H9 (cell line): ENCODE measurements at regions not wholly inside any gene's neighbourhood (a gene's known extent, or its start where the extent isn't known, plus 50 kb on each side); places are given as distances from the start of the nearest gene placed in this dataset.

ENCODE experiments used
- DNase-seq: peaks from one replicate; pipeline ENCODE4 v3.0.0-alpha.2; 2017
- H2AFZ ChIP-seq: one replicate; pipeline ENCODE4 v1.6.1; 2013; ENCODE audit warnings: mild to moderate bottlenecking, low read length, control low read depth, moderate library complexity
- H2AK5ac ChIP-seq: 2 replicates; pipeline ENCODE4 v1.6.1; 2013; ENCODE audit warnings: low read length, control low read depth, mixed read lengths; ENCODE audit not compliant: insufficient read length
- H2BK120ac ChIP-seq: one replicate; pipeline ENCODE4 v1.6.1; 2013; ENCODE audit warnings: low read depth, mild to moderate bottlenecking, low read length, control low read depth, inconsistent platforms; ENCODE audit not compliant: poor library complexity, severe bottlenecking
- H2BK12ac ChIP-seq: 2 replicates; pipeline ENCODE4 v1.6.1; 2013; ENCODE audit warnings: low read length, control low read depth, mixed read lengths, low read depth; ENCODE audit not compliant: insufficient read length
- H2BK15ac ChIP-seq: 2 replicates; pipeline ENCODE4 v1.6.1; 2013; ENCODE audit warnings: low read depth, low read length, control low read depth
- H2BK20ac ChIP-seq: one replicate; pipeline ENCODE4 v1.6.1; 2013; ENCODE audit warnings: low read depth, mild to moderate bottlenecking, low read length, control low read depth, inconsistent platforms; ENCODE audit not compliant: poor library complexity, severe bottlenecking
- H2BK5ac ChIP-seq: 2 replicates; pipeline ENCODE4 v1.6.1; 2013; ENCODE audit warnings: low read length, control low read depth, mixed read lengths; ENCODE audit not compliant: insufficient read length
- H3K14ac ChIP-seq: 2 replicates; pipeline ENCODE4 v1.6.1; 2013; ENCODE audit warnings: low read length, control low read depth; ENCODE audit not compliant: insufficient read depth
- H3K18ac ChIP-seq: 2 replicates; pipeline ENCODE4 v1.6.1; 2013; ENCODE audit warnings: low read depth, mild to moderate bottlenecking, mixed read lengths, low read length, control low read depth; ENCODE audit not compliant: insufficient read length
- H3K23ac ChIP-seq: 2 replicates; pipeline ENCODE4 v1.6.1; 2013; ENCODE audit warnings: low read length, control low read depth, mixed read lengths, low read depth; ENCODE audit not compliant: insufficient read length
- H3K23me2 ChIP-seq: 2 replicates; pipeline ENCODE4 v1.6.1; 2013; ENCODE audit warnings: low read depth, mild to moderate bottlenecking, mixed read lengths, low read length, control low read depth; ENCODE audit not compliant: insufficient read length, poor library complexity, severe bottlenecking
- H3K27ac ChIP-seq: 2 replicates; pipeline ENCODE4 v1.5.1; 2013; ENCODE audit warnings: low read length, control low read depth, mixed read lengths, low read depth; ENCODE audit not compliant: insufficient read length
- H3K27me3 ChIP-seq: 2 replicates; pipeline ENCODE4 v1.6.1; 2013; ENCODE audit warnings: low read length, control low read depth, inconsistent platforms; ENCODE audit not compliant: insufficient read depth
- H3K4ac ChIP-seq: 2 replicates; pipeline ENCODE4 v1.6.1; 2013; ENCODE audit warnings: low read depth, mild to moderate bottlenecking, control low read depth, inconsistent platforms, low read length, moderate library complexity
- H3K4me1 ChIP-seq: 2 replicates; pipeline ENCODE4 v1.6.1; 2013; ENCODE audit warnings: low read length, control low read depth, inconsistent platforms; ENCODE audit not compliant: insufficient read depth
- H3K4me2 ChIP-seq: 2 replicates; pipeline ENCODE4 v1.6.1; 2013; ENCODE audit warnings: low read length, control low read depth, mixed read lengths; ENCODE audit not compliant: insufficient read length, insufficient read depth
- H3K56ac ChIP-seq: 2 replicates; pipeline ENCODE4 v1.6.1; 2013; ENCODE audit warnings: low read depth, mild to moderate bottlenecking, mixed read lengths, low read length, control low read depth; ENCODE audit not compliant: insufficient read length
- H3K79me1 ChIP-seq: 2 replicates; pipeline ENCODE4 v1.6.1; 2013; ENCODE audit warnings: low read depth, mild to moderate bottlenecking, moderate library complexity, low read length, control low read depth, inconsistent platforms; ENCODE audit not compliant: insufficient read depth, poor library complexity, severe bottlenecking
- H3K79me2 ChIP-seq: 2 replicates; pipeline ENCODE4 v1.6.1; 2013; ENCODE audit warnings: low read length, control low read depth, inconsistent platforms; ENCODE audit not compliant: insufficient read depth
- H3K9ac ChIP-seq: 2 replicates; pipeline ENCODE4 v1.6.1; 2013; ENCODE audit warnings: low read length, control low read depth, mixed read lengths; ENCODE audit not compliant: insufficient read length; ENCODE audit errors: extremely low read depth
- H3K9me3 ChIP-seq: one replicate; pipeline ENCODE4 v1.6.1; 2013; ENCODE audit warnings: low read depth, low read length, inconsistent platforms; ENCODE audit not compliant: control insufficient read depth
- H3T11ph ChIP-seq: one replicate; pipeline ENCODE4 v1.6.1; 2013; ENCODE audit warnings: mild to moderate bottlenecking, low read length, control low read depth, inconsistent platforms
- H4K20me1 ChIP-seq: one replicate; pipeline ENCODE4 v1.6.1; 2013; ENCODE audit not compliant: control insufficient read depth, insufficient read length, insufficient read depth
- H4K5ac ChIP-seq: 2 replicates; pipeline ENCODE4 v1.6.1; 2013; ENCODE audit warnings: low read depth, mild to moderate bottlenecking, mixed read lengths, low read length, control low read depth; ENCODE audit not compliant: insufficient read length
- H4K8ac ChIP-seq: replicated peaks from 2 replicates; pipeline ENCODE4 v1.6.1; 2013; ENCODE audit warnings: low read length, control low read depth, mixed read lengths, low read depth; ENCODE audit not compliant: insufficient read length
- H4K91ac ChIP-seq: 2 replicates; pipeline ENCODE4 v1.6.1; 2013; ENCODE audit warnings: low read depth, mild to moderate bottlenecking, moderate library complexity, mixed read lengths, low read length, control low read depth; ENCODE audit not compliant: insufficient read length
- H3K27ac Mint-ChIP-seq, 3 experiments: 2 replicates in 2 of 3; 3 replicates in 1 of 3; pipeline ENCODE4 v1.8.0; 2020 to 2021; ENCODE audit warnings: mixed read lengths in 3 of 3, mild to moderate bottlenecking in 1 of 3, moderate library complexity in 1 of 3
- H3K27me3 Mint-ChIP-seq: 2 replicates; pipeline ENCODE4 v1.8.0; 2021; ENCODE audit warnings: low read depth, mild to moderate bottlenecking, moderate library complexity, mixed read lengths
- H3K36me3 Mint-ChIP-seq, 3 experiments: 2 replicates in 2 of 3; 3 replicates in 1 of 3; pipeline ENCODE4 v1.8.0; 2020 to 2021; ENCODE audit warnings: low read depth in 3 of 3, mixed read lengths in 3 of 3; ENCODE audit not compliant: insufficient read depth in 1 of 3
- H3K4me1 Mint-ChIP-seq, 2 experiments: 2 replicates each; pipeline ENCODE4 v1.8.0; 2020; ENCODE audit warnings: mixed read lengths in 2 of 2
- H3K4me3 Mint-ChIP-seq, 2 experiments: 2 replicates in 1 of 2; 3 replicates in 1 of 2; pipeline ENCODE4 v1.8.0; 2020 to 2021; ENCODE audit warnings: mild to moderate bottlenecking in 2 of 2, mixed read lengths in 2 of 2, moderate library complexity in 1 of 2
- H3K9me3 Mint-ChIP-seq, 2 experiments: 2 replicates in 1 of 2; 3 replicates in 1 of 2; pipeline ENCODE4 v1.8.0; 2020; ENCODE audit warnings: mild to moderate bottlenecking in 2 of 2, mixed read lengths in 2 of 2, moderate library complexity in 1 of 2
- WGBS: extraction: QIAGEN DNeasy Blood & Tissue Kit; methylation state at CpG from one replicate; pipeline ENCODE4 v1.1.7; 2013; ENCODE audit warnings: missing lambda C conversion rate, low lambda C conversion rate, mixed read lengths; ENCODE audit not compliant: insufficient read length; ENCODE audit errors: extremely low coverage; 5-methylcytosine and 5-hydroxymethylcytosine counted together
- TF ChIP-seq, protein P1 (sequence below): fragments of 200-600 bp; sonication (generic); conservative IDR thresholded peaks from 3 replicates; pipeline ENCODE4 v1.8.0; 2021; ENCODE audit warnings: antibody characterized with exemption, mild to moderate bottlenecking

GRCh38 chr6:2307799-2308198 lies 62.4 kb upstream of the GMDS start:
- no peak overlapping the region for H3K27ac Mint-ChIP-seq
- no peaks in the 10 kb centered on the region for H3K9me3 ChIP-seq
- H3K79me2 ChIP-seq: no peaks in the 10 kb centered on the region
- no peak overlapping the region for H2BK120ac ChIP-seq
- no peaks in the 10 kb centered on the region for H3K79me1 ChIP-seq
- H3K4me2 ChIP-seq: no peak overlapping the region
- H2BK20ac ChIP-seq: no peak overlapping the region
- peaks cover 5 to 6% of the 10 kb centered on the region in 2 experiments for H3K4me1 Mint-ChIP-seq
- peaks cover 5 to 10% (median 6%) of the 10 kb centered on the region in 3 experiments; a peak in 5 of 7 replicates for H3K36me3 Mint-ChIP-seq
- no peak overlapping the region for H2BK12ac ChIP-seq
- no peak overlapping the region for H3K4me3 Mint-ChIP-seq
- no peak overlapping the region for H3T11ph ChIP-seq
- DNase-seq: no peak
- H3K9me3 Mint-ChIP-seq: peaks cover under 1 to 6% of the 10 kb centered on the region in 2 experiments; a peak in 2 of 5 replicates
- no peaks in the 10 kb centered on the region for H3K4me1 ChIP-seq
- H4K20me1 ChIP-seq: no peaks in the 10 kb centered on the region
- H2AK5ac ChIP-seq: no peak overlapping the region
- H2BK15ac ChIP-seq: no peak overlapping the region
- no peak overlapping the region for H3K56ac ChIP-seq
- no peaks in the 10 kb centered on the region for H3K23me2 ChIP-seq
- H2AFZ ChIP-seq: no peak overlapping the region
- TF ChIP-seq, protein P1, sequence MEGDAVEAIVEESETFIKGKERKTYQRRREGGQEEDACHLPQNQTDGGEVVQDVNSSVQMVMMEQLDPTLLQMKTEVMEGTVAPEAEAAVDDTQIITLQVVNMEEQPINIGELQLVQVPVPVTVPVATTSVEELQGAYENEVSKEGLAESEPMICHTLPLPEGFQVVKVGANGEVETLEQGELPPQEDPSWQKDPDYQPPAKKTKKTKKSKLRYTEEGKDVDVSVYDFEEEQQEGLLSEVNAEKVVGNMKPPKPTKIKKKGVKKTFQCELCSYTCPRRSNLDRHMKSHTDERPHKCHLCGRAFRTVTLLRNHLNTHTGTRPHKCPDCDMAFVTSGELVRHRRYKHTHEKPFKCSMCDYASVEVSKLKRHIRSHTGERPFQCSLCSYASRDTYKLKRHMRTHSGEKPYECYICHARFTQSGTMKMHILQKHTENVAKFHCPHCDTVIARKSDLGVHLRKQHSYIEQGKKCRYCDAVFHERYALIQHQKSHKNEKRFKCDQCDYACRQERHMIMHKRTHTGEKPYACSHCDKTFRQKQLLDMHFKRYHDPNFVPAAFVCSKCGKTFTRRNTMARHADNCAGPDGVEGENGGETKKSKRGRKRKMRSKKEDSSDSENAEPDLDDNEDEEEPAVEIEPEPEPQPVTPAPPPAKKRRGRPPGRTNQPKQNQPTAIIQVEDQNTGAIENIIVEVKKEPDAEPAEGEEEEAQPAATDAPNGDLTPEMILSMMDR: no peak
- no peak overlapping the region for H4K8ac ChIP-seq
- H3K27me3 ChIP-seq: no peaks in the 10 kb centered on the region
- no peak overlapping the region for H3K4ac ChIP-seq
- WGBS: no CpG with 5 or more reads among the region's 3 CpGs
- no peak overlapping the region for H4K5ac ChIP-seq
- no peak overlapping the region for H3K9ac ChIP-seq
- no peak overlapping the region for H2BK5ac ChIP-seq
- peaks cover 1% of the 10 kb centered on the region; the same call in 1 of the 2 replicates for H3K27me3 Mint-ChIP-seq
- no peak overlapping the region for H3K18ac ChIP-seq
- no peak overlapping the region for H3K14ac ChIP-seq
- H3K27ac ChIP-seq: no peak overlapping the region
- no peak overlapping the region for H4K91ac ChIP-seq
- H3K23ac ChIP-seq: no peak overlapping the region
